ENCODE measurements at regions not wholly inside any gene's neighbourhood (a gene's known extent, or its start where the extent isn't known, plus 50 kb on each side); places are given as distances from the start of the nearest gene placed in this dataset.
A peak's percentile ranks its signal among the peaks of the same experiment; 100 is the strongest.

- DNase-seq: no peak
Observed at GRCh38 chr15:68871507-68871906, 50.8 kb upstream of the ANP32A start.

- no peak for DNase-seq
Observed at GRCh38 chr15:68874788-68875187, 54.1 kb upstream of the ANP32A start.

GRCh38 chr15:68875377-68876116 lies 54.8 kb upstream of the SPESP1 start:
- peak; percentile 93 for DNase-seq

GRCh38 chr15:68877626-68878025 lies 52.7 kb upstream of the SPESP1 start:
- no peak for DNase-seq

DNA sequence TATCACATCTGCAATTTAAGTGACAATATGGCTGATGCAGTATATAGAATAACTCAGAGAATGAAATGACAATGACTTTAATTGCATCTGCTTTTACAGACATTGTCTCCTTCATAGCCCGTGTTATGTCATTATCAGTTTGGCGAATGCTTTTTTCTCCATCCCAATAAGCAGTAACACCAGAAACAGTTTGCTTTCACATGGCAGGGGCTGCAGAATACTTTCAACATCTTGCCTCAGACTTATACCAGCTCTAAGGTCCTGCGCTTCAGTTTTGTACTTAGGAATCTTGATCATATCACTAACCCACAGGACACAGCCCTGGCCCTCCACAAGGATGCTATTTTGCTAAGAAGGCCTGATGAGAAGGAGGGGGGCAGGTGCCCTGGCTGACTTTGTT lies 49.9 kb upstream of the SPESP1 start:
- DNase-seq: no peak
